ENCODE measurements at regions not wholly inside any gene's neighbourhood (a gene's known extent, or its start where the extent isn't known, plus 50 kb on each side); places are given as distances from the start of the nearest gene placed in this dataset.

GRCh38 chr3:164341086-164341485 is 737.2 kb downstream of the SI start:
- no peak for TF ChIP-seq CTCF (IDR thresholded peaks at IDR 0.05)
- TF ChIP-seq SIN3A (IDR thresholded peaks at IDR 0.05; ENCODE audit: borderline replicate concordance, low read depth, low read length) = no peak
- TF ChIP-seq POLR2AphosphoS5 (IDR thresholded peaks at IDR 0.05; ENCODE audit: low read depth, low read length) = no peak
- TF ChIP-seq USF1 (IDR thresholded peaks at IDR 0.05; ENCODE audit: borderline replicate concordance, low read depth) = no peak
- no peak for TF ChIP-seq TAF1 (IDR thresholded peaks at IDR 0.05; ENCODE audit: borderline replicate concordance, low read depth, low read length)
- no peak for TF ChIP-seq MAX (IDR thresholded peaks at IDR 0.05; ENCODE audit: low read depth)
- no peak for TF ChIP-seq RFX5 (IDR thresholded peaks at IDR 0.05; ENCODE audit: low read length)
- no peak for TF ChIP-seq JUND (IDR thresholded peaks at IDR 0.05)
- no peak for TF ChIP-seq REST (IDR thresholded peaks at IDR 0.05; ENCODE audit: low read depth, low read length)

Data from SK-N-SH (cell line).